HEK293 (cell line): ENCODE measurements at regions not wholly inside any gene's neighbourhood (a gene's known extent, or its start where the extent isn't known, plus 50 kb on each side); places are given as distances from the start of the nearest gene placed in this dataset.

ENCODE experiments used
- HOXC10 ChIP-seq: sonication (generic); formaldehyde crosslinking; IDR thresholded peaks from 2 replicates; pipeline ENCODE4 v1.8.1; 2023; ENCODE audit warnings: mild to moderate bottlenecking, missing genetic modification reagents
- KLF8 ChIP-seq: fragments of 450-650 bp; formaldehyde crosslinking; IDR thresholded peaks from 2 replicates; pipeline ENCODE4 v1.5.1; 2016; ENCODE audit warnings: missing biosample characterization, missing genetic modification characterization
- MYNN ChIP-seq: fragments of 450-650 bp; formaldehyde crosslinking; IDR thresholded peaks from 2 replicates; pipeline ENCODE4 v1.5.1; 2016; ENCODE audit warnings: missing biosample characterization, missing genetic modification characterization, borderline replicate concordance
- SP3 ChIP-seq: fragments of 450-650 bp; formaldehyde crosslinking; IDR thresholded peaks from 2 replicates; pipeline ENCODE4 v1.5.1; 2016; ENCODE audit warnings: missing biosample characterization, missing genetic modification characterization
- ZBTB10 ChIP-seq: fragments of 450-650 bp; formaldehyde crosslinking; IDR thresholded peaks from 2 replicates; pipeline ENCODE4 v1.5.1; 2016; ENCODE audit warnings: missing biosample characterization, missing genetic modification characterization
- ZBTB49 ChIP-seq: fragments of 450-650 bp; formaldehyde crosslinking; IDR thresholded peaks from 2 replicates; pipeline ENCODE4 v1.5.1; 2016; ENCODE audit warnings: missing biosample characterization, missing genetic modification characterization, low read depth
- ZNF37A ChIP-seq: fragments of 450-650 bp; IDR thresholded peaks from 2 replicates; pipeline ENCODE4 v1.5.1; 2018; ENCODE audit warnings: missing biosample characterization, missing genetic modification characterization
- ZNF624 ChIP-seq: fragments of 450-650 bp; formaldehyde crosslinking; IDR thresholded peaks from 2 replicates; pipeline ENCODE4 v1.5.1; 2017; ENCODE audit warnings: missing biosample characterization, missing genetic modification characterization
- ZNF664 ChIP-seq: fragments of 450-650 bp; formaldehyde crosslinking; IDR thresholded peaks from 2 replicates; pipeline ENCODE4 v1.5.1; 2016; ENCODE audit warnings: missing biosample characterization, missing genetic modification characterization
- TF ChIP-seq, protein P1 (sequence below): fragments of 450-650 bp; formaldehyde crosslinking; IDR thresholded peaks from 2 replicates; pipeline ENCODE4 v1.5.1; 2016; ENCODE audit warnings: missing biosample characterization, missing genetic modification characterization
- TF ChIP-seq, protein P2 (sequence below): fragments of 450-650 bp; formaldehyde crosslinking; IDR thresholded peaks from 2 replicates; pipeline ENCODE4 v1.5.1; 2016; ENCODE audit warnings: missing biosample characterization, missing genetic modification characterization

DNA sequence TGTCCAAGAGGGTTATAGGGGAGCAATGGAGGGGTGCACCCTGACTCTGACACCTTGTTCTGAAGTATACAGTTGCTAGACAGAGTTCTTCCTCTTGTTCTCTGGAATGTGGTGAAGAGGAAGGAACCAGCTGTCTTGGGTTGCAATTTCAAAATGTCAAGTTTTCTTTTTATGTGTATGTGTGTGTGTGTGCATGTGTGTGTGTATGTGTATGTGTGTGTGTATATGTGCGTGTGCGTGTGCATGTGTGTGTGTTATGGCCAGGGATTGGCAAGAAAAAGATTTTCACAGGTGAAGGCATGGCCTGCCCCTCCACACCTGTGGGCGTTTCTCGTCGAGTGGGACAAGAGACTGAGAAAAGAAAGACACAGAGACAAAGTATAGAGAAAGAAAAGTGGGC, 81.6 kb upstream of the ADGRA3 start:
- TF ChIP-seq MYNN = no peak
- TF ChIP-seq ZNF624 (tag by site-specific recombination) = no peak
- no peak for TF ChIP-seq KLF8
- TF ChIP-seq, protein P1, sequence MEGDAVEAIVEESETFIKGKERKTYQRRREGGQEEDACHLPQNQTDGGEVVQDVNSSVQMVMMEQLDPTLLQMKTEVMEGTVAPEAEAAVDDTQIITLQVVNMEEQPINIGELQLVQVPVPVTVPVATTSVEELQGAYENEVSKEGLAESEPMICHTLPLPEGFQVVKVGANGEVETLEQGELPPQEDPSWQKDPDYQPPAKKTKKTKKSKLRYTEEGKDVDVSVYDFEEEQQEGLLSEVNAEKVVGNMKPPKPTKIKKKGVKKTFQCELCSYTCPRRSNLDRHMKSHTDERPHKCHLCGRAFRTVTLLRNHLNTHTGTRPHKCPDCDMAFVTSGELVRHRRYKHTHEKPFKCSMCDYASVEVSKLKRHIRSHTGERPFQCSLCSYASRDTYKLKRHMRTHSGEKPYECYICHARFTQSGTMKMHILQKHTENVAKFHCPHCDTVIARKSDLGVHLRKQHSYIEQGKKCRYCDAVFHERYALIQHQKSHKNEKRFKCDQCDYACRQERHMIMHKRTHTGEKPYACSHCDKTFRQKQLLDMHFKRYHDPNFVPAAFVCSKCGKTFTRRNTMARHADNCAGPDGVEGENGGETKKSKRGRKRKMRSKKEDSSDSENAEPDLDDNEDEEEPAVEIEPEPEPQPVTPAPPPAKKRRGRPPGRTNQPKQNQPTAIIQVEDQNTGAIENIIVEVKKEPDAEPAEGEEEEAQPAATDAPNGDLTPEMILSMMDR (tag by site-specific recombination) = no peak
- no peak for TF ChIP-seq ZBTB49 (tag by site-specific recombination)
- no peak for TF ChIP-seq ZNF37A (tag by site-specific recombination)
- no peak for TF ChIP-seq HOXC10
- no peak for TF ChIP-seq ZNF664
- no peak for TF ChIP-seq SP3
- TF ChIP-seq, protein P2, sequence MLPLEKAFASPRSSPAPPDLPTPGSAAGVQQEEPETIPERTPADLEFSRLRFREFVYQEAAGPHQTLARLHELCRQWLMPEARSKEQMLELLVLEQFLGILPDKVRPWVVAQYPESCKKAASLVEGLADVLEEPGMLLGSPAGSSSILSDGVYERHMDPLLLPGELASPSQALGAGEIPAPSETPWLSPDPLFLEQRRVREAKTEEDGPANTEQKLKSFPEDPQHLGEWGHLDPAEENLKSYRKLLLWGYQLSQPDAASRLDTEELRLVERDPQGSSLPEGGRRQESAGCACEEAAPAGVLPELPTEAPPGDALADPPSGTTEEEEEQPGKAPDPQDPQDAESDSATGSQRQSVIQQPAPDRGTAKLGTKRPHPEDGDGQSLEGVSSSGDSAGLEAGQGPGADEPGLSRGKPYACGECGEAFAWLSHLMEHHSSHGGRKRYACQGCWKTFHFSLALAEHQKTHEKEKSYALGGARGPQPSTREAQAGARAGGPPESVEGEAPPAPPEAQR = no peak
- TF ChIP-seq ZBTB10 (tag by site-specific recombination) = no peak
